H9 (cell line): ENCODE measurements at regions not wholly inside any gene's neighbourhood (a gene's known extent, or its start where the extent isn't known, plus 50 kb on each side); places are given as distances from the start of the nearest gene placed in this dataset.

ENCODE experiments used
- DNase-seq: peaks from one replicate; pipeline ENCODE4 v3.0.0-alpha.2; 2017
- H2AFZ ChIP-seq: one replicate; pipeline ENCODE4 v1.6.1; 2013; ENCODE audit warnings: mild to moderate bottlenecking, low read length, control low read depth, moderate library complexity
- H2AK5ac ChIP-seq: 2 replicates; pipeline ENCODE4 v1.6.1; 2013; ENCODE audit warnings: low read length, control low read depth, mixed read lengths; ENCODE audit not compliant: insufficient read length
- H2BK120ac ChIP-seq: one replicate; pipeline ENCODE4 v1.6.1; 2013; ENCODE audit warnings: low read depth, mild to moderate bottlenecking, low read length, control low read depth, inconsistent platforms; ENCODE audit not compliant: poor library complexity, severe bottlenecking
- H2BK12ac ChIP-seq: 2 replicates; pipeline ENCODE4 v1.6.1; 2013; ENCODE audit warnings: low read length, control low read depth, mixed read lengths, low read depth; ENCODE audit not compliant: insufficient read length
- H2BK15ac ChIP-seq: 2 replicates; pipeline ENCODE4 v1.6.1; 2013; ENCODE audit warnings: low read depth, low read length, control low read depth
- H2BK20ac ChIP-seq: one replicate; pipeline ENCODE4 v1.6.1; 2013; ENCODE audit warnings: low read depth, mild to moderate bottlenecking, low read length, control low read depth, inconsistent platforms; ENCODE audit not compliant: poor library complexity, severe bottlenecking
- H2BK5ac ChIP-seq: 2 replicates; pipeline ENCODE4 v1.6.1; 2013; ENCODE audit warnings: low read length, control low read depth, mixed read lengths; ENCODE audit not compliant: insufficient read length
- H3K14ac ChIP-seq: 2 replicates; pipeline ENCODE4 v1.6.1; 2013; ENCODE audit warnings: low read length, control low read depth; ENCODE audit not compliant: insufficient read depth
- H3K18ac ChIP-seq: 2 replicates; pipeline ENCODE4 v1.6.1; 2013; ENCODE audit warnings: low read depth, mild to moderate bottlenecking, mixed read lengths, low read length, control low read depth; ENCODE audit not compliant: insufficient read length
- H3K23ac ChIP-seq: 2 replicates; pipeline ENCODE4 v1.6.1; 2013; ENCODE audit warnings: low read length, control low read depth, mixed read lengths, low read depth; ENCODE audit not compliant: insufficient read length
- H3K23me2 ChIP-seq: 2 replicates; pipeline ENCODE4 v1.6.1; 2013; ENCODE audit warnings: low read depth, mild to moderate bottlenecking, mixed read lengths, low read length, control low read depth; ENCODE audit not compliant: insufficient read length, poor library complexity, severe bottlenecking
- H3K27ac ChIP-seq: 2 replicates; pipeline ENCODE4 v1.5.1; 2013; ENCODE audit warnings: low read length, control low read depth, mixed read lengths, low read depth; ENCODE audit not compliant: insufficient read length
- H3K27me3 ChIP-seq: 2 replicates; pipeline ENCODE4 v1.6.1; 2013; ENCODE audit warnings: low read length, control low read depth, inconsistent platforms; ENCODE audit not compliant: insufficient read depth
- H3K4ac ChIP-seq: 2 replicates; pipeline ENCODE4 v1.6.1; 2013; ENCODE audit warnings: low read depth, mild to moderate bottlenecking, control low read depth, inconsistent platforms, low read length, moderate library complexity
- H3K4me1 ChIP-seq: 2 replicates; pipeline ENCODE4 v1.6.1; 2013; ENCODE audit warnings: low read length, control low read depth, inconsistent platforms; ENCODE audit not compliant: insufficient read depth
- H3K4me2 ChIP-seq: 2 replicates; pipeline ENCODE4 v1.6.1; 2013; ENCODE audit warnings: low read length, control low read depth, mixed read lengths; ENCODE audit not compliant: insufficient read length, insufficient read depth
- H3K56ac ChIP-seq: 2 replicates; pipeline ENCODE4 v1.6.1; 2013; ENCODE audit warnings: low read depth, mild to moderate bottlenecking, mixed read lengths, low read length, control low read depth; ENCODE audit not compliant: insufficient read length
- H3K79me1 ChIP-seq: 2 replicates; pipeline ENCODE4 v1.6.1; 2013; ENCODE audit warnings: low read depth, mild to moderate bottlenecking, moderate library complexity, low read length, control low read depth, inconsistent platforms; ENCODE audit not compliant: insufficient read depth, poor library complexity, severe bottlenecking
- H3K79me2 ChIP-seq: 2 replicates; pipeline ENCODE4 v1.6.1; 2013; ENCODE audit warnings: low read length, control low read depth, inconsistent platforms; ENCODE audit not compliant: insufficient read depth
- H3K9ac ChIP-seq: 2 replicates; pipeline ENCODE4 v1.6.1; 2013; ENCODE audit warnings: low read length, control low read depth, mixed read lengths; ENCODE audit not compliant: insufficient read length; ENCODE audit errors: extremely low read depth
- H3K9me3 ChIP-seq: one replicate; pipeline ENCODE4 v1.6.1; 2013; ENCODE audit warnings: low read depth, low read length, inconsistent platforms; ENCODE audit not compliant: control insufficient read depth
- H3T11ph ChIP-seq: one replicate; pipeline ENCODE4 v1.6.1; 2013; ENCODE audit warnings: mild to moderate bottlenecking, low read length, control low read depth, inconsistent platforms
- H4K20me1 ChIP-seq: one replicate; pipeline ENCODE4 v1.6.1; 2013; ENCODE audit not compliant: control insufficient read depth, insufficient read length, insufficient read depth
- H4K5ac ChIP-seq: 2 replicates; pipeline ENCODE4 v1.6.1; 2013; ENCODE audit warnings: low read depth, mild to moderate bottlenecking, mixed read lengths, low read length, control low read depth; ENCODE audit not compliant: insufficient read length
- H4K8ac ChIP-seq: replicated peaks from 2 replicates; pipeline ENCODE4 v1.6.1; 2013; ENCODE audit warnings: low read length, control low read depth, mixed read lengths, low read depth; ENCODE audit not compliant: insufficient read length
- H4K91ac ChIP-seq: 2 replicates; pipeline ENCODE4 v1.6.1; 2013; ENCODE audit warnings: low read depth, mild to moderate bottlenecking, moderate library complexity, mixed read lengths, low read length, control low read depth; ENCODE audit not compliant: insufficient read length
- H3K27ac Mint-ChIP-seq, 3 experiments: 2 replicates in 2 of 3; 3 replicates in 1 of 3; pipeline ENCODE4 v1.8.0; 2020 to 2021; ENCODE audit warnings: mixed read lengths in 3 of 3, mild to moderate bottlenecking in 1 of 3, moderate library complexity in 1 of 3
- H3K27me3 Mint-ChIP-seq: 2 replicates; pipeline ENCODE4 v1.8.0; 2021; ENCODE audit warnings: low read depth, mild to moderate bottlenecking, moderate library complexity, mixed read lengths
- H3K36me3 Mint-ChIP-seq, 3 experiments: 2 replicates in 2 of 3; 3 replicates in 1 of 3; pipeline ENCODE4 v1.8.0; 2020 to 2021; ENCODE audit warnings: low read depth in 3 of 3, mixed read lengths in 3 of 3; ENCODE audit not compliant: insufficient read depth in 1 of 3
- H3K4me1 Mint-ChIP-seq, 2 experiments: 2 replicates each; pipeline ENCODE4 v1.8.0; 2020; ENCODE audit warnings: mixed read lengths in 2 of 2
- H3K4me3 Mint-ChIP-seq, 2 experiments: 2 replicates in 1 of 2; 3 replicates in 1 of 2; pipeline ENCODE4 v1.8.0; 2020 to 2021; ENCODE audit warnings: mild to moderate bottlenecking in 2 of 2, mixed read lengths in 2 of 2, moderate library complexity in 1 of 2
- H3K9me3 Mint-ChIP-seq, 2 experiments: 2 replicates in 1 of 2; 3 replicates in 1 of 2; pipeline ENCODE4 v1.8.0; 2020; ENCODE audit warnings: mild to moderate bottlenecking in 2 of 2, mixed read lengths in 2 of 2, moderate library complexity in 1 of 2
- CTCF ChIP-seq: fragments of 200-600 bp; sonication (generic); conservative IDR thresholded peaks from 3 replicates; pipeline ENCODE4 v1.8.0; 2021; ENCODE audit warnings: antibody characterized with exemption, mild to moderate bottlenecking
- WGBS: extraction: QIAGEN DNeasy Blood & Tissue Kit; methylation state at CpG from one replicate; pipeline ENCODE4 v1.1.7; 2013; ENCODE audit warnings: missing lambda C conversion rate, low lambda C conversion rate, mixed read lengths; ENCODE audit not compliant: insufficient read length; ENCODE audit errors: extremely low coverage; 5-methylcytosine and 5-hydroxymethylcytosine counted together

- H3K27ac Mint-ChIP-seq: no peak overlapping the region
- Histone ChIP-seq H2BK120ac (no peak overlapping the region), H3K79me2 (no peaks in the 10 kb centered on the region), H2BK20ac (no peak overlapping the region), H3K9me3 (no peaks in the 10 kb centered on the region), H3K79me1 (no peaks in the 10 kb centered on the region), H3K4me1 (no peaks in the 10 kb centered on the region), H4K20me1 (no peaks in the 10 kb centered on the region), H2BK5ac (no peak overlapping the region), H3T11ph (no peak overlapping the region), H3K14ac (no peak overlapping the region), H3K9ac (no peak overlapping the region), H2AK5ac (no peak overlapping the region), H4K8ac (no peak overlapping the region), H3K27ac (no peak overlapping the region), H2BK12ac (no peak overlapping the region), H2BK15ac (no peak overlapping the region), H2AFZ (no peak overlapping the region), H3K23ac (no peak overlapping the region), H3K4ac (no peak overlapping the region), H3K27me3 (no peaks in the 10 kb centered on the region), H3K23me2 (no peaks in the 10 kb centered on the region), H3K18ac (no peak overlapping the region), H4K5ac (no peak overlapping the region), H4K91ac (no peak overlapping the region), H3K56ac (no peak overlapping the region), H3K4me2 (no peak overlapping the region)
- H3K4me3 Mint-ChIP-seq: no peak overlapping the region
- no peaks in the 10 kb centered on the region for H3K9me3 Mint-ChIP-seq
- no peaks in the 10 kb centered on the region for H3K27me3 Mint-ChIP-seq
- TF ChIP-seq CTCF: no peak
- no peaks in the 10 kb centered on the region for H3K36me3 Mint-ChIP-seq
- no CpG with 5 or more reads among the region's 21 CpGs for WGBS
- DNase-seq: no peak
- H3K4me1 Mint-ChIP-seq: peaks cover 7% of the 10 kb centered on the region in 2 experiments
Observed at GRCh38 chr7:137164251-137164650, 179.3 kb downstream of the PTN start.
